Loucy (cell line): ENCODE measurements at regions not wholly inside any gene's neighbourhood (a gene's known extent, or its start where the extent isn't known, plus 50 kb on each side); places are given as distances from the start of the nearest gene placed in this dataset.

Experiments
- EZH2phosphoT487 ChIP-seq: fragments of 200-600 bp; IDR thresholded peaks from 2 replicates; pipeline ENCODE4 v1.6.1; 2018; ENCODE audit warnings: antibody characterized with exemption, mild to moderate bottlenecking, moderate library complexity, borderline replicate concordance
- TF ChIP-seq, protein P1 (sequence below): fragments of 200-600 bp; sonication (generic); conservative IDR thresholded peaks from 2 replicates; pipeline ENCODE4 v1.5.1; 2014; ENCODE audit warnings: mild to moderate bottlenecking, antibody characterized with exemption, low read length

DNA sequence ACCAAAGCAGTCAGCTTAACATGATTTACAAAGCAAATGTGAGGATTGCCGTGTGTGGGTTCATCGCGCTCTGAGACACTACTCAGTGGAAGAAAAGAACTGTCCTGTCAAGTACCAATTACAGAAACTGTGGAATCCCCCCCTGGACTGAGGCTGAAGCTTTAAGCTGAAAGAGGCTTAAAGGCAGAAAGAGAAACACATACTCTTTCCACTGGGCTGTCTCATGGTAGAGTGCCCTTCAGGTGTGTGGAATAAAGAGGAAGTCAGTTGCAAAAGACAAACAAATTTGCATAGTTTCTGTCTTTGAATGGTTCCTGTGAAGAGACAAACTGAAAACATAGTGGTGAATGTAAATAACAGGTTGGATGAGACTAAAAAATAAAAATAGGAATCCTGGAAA lies 560.4 kb upstream of the SYNCRIP start:
- TF ChIP-seq, protein P1, sequence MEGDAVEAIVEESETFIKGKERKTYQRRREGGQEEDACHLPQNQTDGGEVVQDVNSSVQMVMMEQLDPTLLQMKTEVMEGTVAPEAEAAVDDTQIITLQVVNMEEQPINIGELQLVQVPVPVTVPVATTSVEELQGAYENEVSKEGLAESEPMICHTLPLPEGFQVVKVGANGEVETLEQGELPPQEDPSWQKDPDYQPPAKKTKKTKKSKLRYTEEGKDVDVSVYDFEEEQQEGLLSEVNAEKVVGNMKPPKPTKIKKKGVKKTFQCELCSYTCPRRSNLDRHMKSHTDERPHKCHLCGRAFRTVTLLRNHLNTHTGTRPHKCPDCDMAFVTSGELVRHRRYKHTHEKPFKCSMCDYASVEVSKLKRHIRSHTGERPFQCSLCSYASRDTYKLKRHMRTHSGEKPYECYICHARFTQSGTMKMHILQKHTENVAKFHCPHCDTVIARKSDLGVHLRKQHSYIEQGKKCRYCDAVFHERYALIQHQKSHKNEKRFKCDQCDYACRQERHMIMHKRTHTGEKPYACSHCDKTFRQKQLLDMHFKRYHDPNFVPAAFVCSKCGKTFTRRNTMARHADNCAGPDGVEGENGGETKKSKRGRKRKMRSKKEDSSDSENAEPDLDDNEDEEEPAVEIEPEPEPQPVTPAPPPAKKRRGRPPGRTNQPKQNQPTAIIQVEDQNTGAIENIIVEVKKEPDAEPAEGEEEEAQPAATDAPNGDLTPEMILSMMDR, result no peak
- TF ChIP-seq EZH2phosphoT487, result no peak
